Liver (tissue), 8 donors: ENCODE measurements at regions not wholly inside any gene's neighbourhood (a gene's known extent, or its start where the extent isn't known, plus 50 kb on each side); places are given as distances from the start of the nearest gene placed in this dataset.

Experiments
- DNase-seq: peaks from one replicate; pipeline ENCODE4 v3.0.0-alpha.2; 2017; ENCODE audit warnings: low spot score
- H3K27ac ChIP-seq, 2 donors: one replicate each; pipeline ENCODE4 v1.7.0; 2013; ENCODE audit warnings: inconsistent platforms in 2 of 2, low read length in 2 of 2, control low read depth in 1 of 2, low read depth in 1 of 2, mild to moderate bottlenecking in 1 of 2
- H3K27me3 ChIP-seq, 4 donors: one replicate each; pipeline versions ENCODE4 v1.6.1 to v1.7.0; 2013; ENCODE audit warnings: low read length in 3 of 4, inconsistent platforms in 1 of 4, mild to moderate bottlenecking in 1 of 4, moderate library complexity in 1 of 4; ENCODE audit not compliant: control insufficient read depth in 4 of 4, insufficient read depth in 4 of 4
- H3K36me3 ChIP-seq, 4 donors: one replicate each; pipeline versions ENCODE4 v1.6.1 to v1.7.0; 2013; ENCODE audit warnings: low read length in 3 of 4, mild to moderate bottlenecking in 3 of 4, low read depth in 1 of 4, moderate library complexity in 1 of 4; ENCODE audit not compliant: control insufficient read depth in 4 of 4, insufficient read depth in 3 of 4
- H3K4me1 ChIP-seq, 4 donors: one replicate each; pipeline versions ENCODE4 v1.6.1 to v1.7.0; 2013; ENCODE audit warnings: low read length in 3 of 4, mild to moderate bottlenecking in 3 of 4, moderate library complexity in 1 of 4; ENCODE audit not compliant: control insufficient read depth in 4 of 4, insufficient read depth in 4 of 4
- H3K4me3 ChIP-seq, 3 donors: one replicate each; pipeline versions ENCODE4 v1.6.1 to v1.7.0; 2013; ENCODE audit warnings: low read length in 3 of 3, control low read depth in 1 of 3, low read depth in 1 of 3, mild to moderate bottlenecking in 1 of 3
- H3K9ac ChIP-seq, 2 donors: one replicate each; pipeline ENCODE4 v1.7.0; 2013; ENCODE audit warnings: low read length in 2 of 2, mild to moderate bottlenecking in 2 of 2, moderate library complexity in 2 of 2, control low read depth in 1 of 2, low read depth in 1 of 2
- H3K9me3 ChIP-seq, 4 donors: one replicate each; pipeline versions ENCODE4 v1.6.1 to v1.7.0; 2013; ENCODE audit warnings: low read length in 3 of 4; ENCODE audit not compliant: control insufficient read depth in 4 of 4
- EGR1 ChIP-seq, 2 donors: IDR thresholded peaks; 2 replicates each; pipeline ENCODE4 v1.6.1; 2016 to 2018; ENCODE audit warnings: antibody characterized with exemption in 2 of 2, low read depth in 2 of 2
- FOXA1 ChIP-seq: IDR thresholded peaks from 2 replicates; pipeline ENCODE4 v1.6.1; 2016; ENCODE audit warnings: antibody characterized with exemption
- FOXA2 ChIP-seq: IDR thresholded peaks from 2 replicates; pipeline ENCODE4 v1.6.1; 2016; ENCODE audit warnings: antibody characterized with exemption
- HNF4A ChIP-seq, 2 donors: conservative IDR thresholded peaks; 2 replicates each; pipeline ENCODE4 v1.6.1; 2016; ENCODE audit warnings: antibody characterized with exemption in 2 of 2, mild to moderate bottlenecking in 2 of 2
- HNF4G ChIP-seq: IDR thresholded peaks from 2 replicates; pipeline ENCODE4 v1.6.1; 2016; ENCODE audit warnings: antibody characterized with exemption
- NR2F2 ChIP-seq: IDR thresholded peaks from 2 replicates; pipeline ENCODE4 v1.6.1; 2016; ENCODE audit warnings: antibody characterized with exemption
- RAD21 ChIP-seq, 2 donors: IDR thresholded peaks; 2 replicates each; pipeline ENCODE4 v1.6.1; 2016; ENCODE audit warnings: antibody characterized with exemption in 2 of 2, mild to moderate bottlenecking in 2 of 2
- RXRA ChIP-seq, 2 donors: IDR thresholded peaks; 2 replicates each; pipeline ENCODE4 v1.6.1; 2017 to 2018; ENCODE audit warnings: antibody characterized with exemption in 2 of 2, mild to moderate bottlenecking in 1 of 2
- TAF1 ChIP-seq: conservative IDR thresholded peaks from 2 replicates; pipeline ENCODE4 v1.6.1; 2016; ENCODE audit warnings: antibody characterized with exemption, mild to moderate bottlenecking
- YY1 ChIP-seq: IDR thresholded peaks from 2 replicates; pipeline ENCODE4 v1.6.1; 2016; ENCODE audit warnings: antibody characterized with exemption, mild to moderate bottlenecking
- WGBS: extraction: QIAGEN DNeasy Blood & Tissue Kit; methylation state at CpG from one replicate; pipeline ENCODE4 v1.1.7; 2013; 5-methylcytosine and 5-hydroxymethylcytosine counted together
- TF ChIP-seq, protein P1 (sequence below): IDR thresholded peaks from 2 replicates; pipeline ENCODE4 v1.6.1; 2016; ENCODE audit warnings: antibody characterized with exemption, mild to moderate bottlenecking
- TF ChIP-seq, protein P2 (sequence below): fragments of 150-350 bp; IDR thresholded peaks from 2 replicates; pipeline ENCODE4 v1.5.1; 2017; ENCODE audit warnings: improper control_type of control experiment, low read depth, low read length; ENCODE audit not compliant: missing input control
- TF ChIP-seq, protein P3 (sequence below): IDR thresholded peaks from 2 replicates; pipeline ENCODE4 v1.6.1; 2016; ENCODE audit warnings: antibody characterized with exemption
- TF ChIP-seq, protein P4 (sequence below): IDR thresholded peaks from 2 replicates; pipeline ENCODE4 v1.6.1; 2016; ENCODE audit warnings: antibody characterized with exemption
- TF ChIP-seq, protein P5 (sequence below): IDR thresholded peaks from 2 replicates; pipeline ENCODE4 v1.6.1; 2016; ENCODE audit warnings: antibody characterized with exemption
- donor health status: healthy.
- donor health status: healthy.
- donor health status: healthy.
- donor health status: healthy.
- donor health status: healthy.

DNA sequence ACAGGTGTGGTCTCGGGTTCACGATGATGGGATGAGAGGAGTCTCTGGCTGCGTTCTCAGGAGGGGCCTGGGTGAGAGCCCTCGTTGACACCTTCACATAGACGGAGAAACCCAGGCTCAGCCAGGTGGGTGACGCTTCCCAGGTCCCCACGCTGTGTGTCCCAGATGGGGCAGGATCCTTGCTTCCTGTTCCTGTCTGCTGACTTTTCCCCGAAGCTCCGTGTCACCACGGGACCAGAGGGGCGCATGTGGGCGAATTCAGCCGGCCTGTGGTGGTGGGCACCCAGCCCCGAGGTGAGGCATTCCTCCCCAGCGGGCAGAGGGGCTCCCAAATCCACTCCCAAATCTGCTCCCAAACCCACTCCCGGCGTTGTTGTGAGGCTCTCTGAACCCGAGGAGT, 732.8 kb downstream of the BRD1 start:
- no peak overlapping the region for H3K4me3 ChIP-seq
- no peak for DNase-seq

DNA sequence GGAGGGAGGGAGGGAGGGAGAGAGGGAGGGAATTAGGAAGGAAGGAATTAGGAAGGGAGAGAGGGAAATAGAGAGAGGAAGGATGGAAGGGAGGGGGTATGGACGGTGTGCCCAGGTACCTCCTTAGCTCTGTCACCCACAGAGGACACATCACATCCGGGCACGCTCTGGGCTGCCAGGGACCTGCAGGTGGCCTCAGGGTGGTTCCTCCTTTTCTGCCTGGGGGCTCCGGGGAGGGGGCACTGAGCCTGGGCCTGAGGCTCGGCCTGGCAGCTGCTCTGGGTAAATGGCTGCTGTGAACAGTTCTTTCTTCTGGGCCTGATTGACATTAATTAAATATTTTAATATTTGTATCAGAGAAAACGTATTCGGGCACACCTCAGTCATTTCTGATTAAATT, 733.5 kb downstream of the BRD1 start:
- WGBS: 81% methylated on average over 7 of the region's 7 CpGs
- Histone ChIP-seq H3K9ac (no peak overlapping the region), H3K9me3 (no peaks in the 10 kb centered on the region), H3K27ac (no peak overlapping the region), H3K27me3 (peaks cover 0 to 4% (median 0%) of the 10 kb centered on the region in 4 donors), H3K4me1 (no peaks in the 10 kb centered on the region), H3K36me3 (no peaks in the 10 kb centered on the region), H3K4me3 (no peak overlapping the region)
- no peak for DNase-seq
- TF ChIP-seq EGR1 (IDR thresholded peaks at IDR 0.05; ENCODE audit: low read depth in 2 of 2) (no peak), RAD21 (IDR thresholded peaks at IDR 0.05) (no peak), YY1 (no peak), NR2F2 (no peak), TAF1 (no peak), RXRA (IDR thresholded peaks at IDR 0.05) (no peak), FOXA2 (no peak), HNF4A (conservative IDR thresholded peaks at IDR 0.05) (no peak), FOXA1 (no peak)
- TF ChIP-seq, protein P1, sequence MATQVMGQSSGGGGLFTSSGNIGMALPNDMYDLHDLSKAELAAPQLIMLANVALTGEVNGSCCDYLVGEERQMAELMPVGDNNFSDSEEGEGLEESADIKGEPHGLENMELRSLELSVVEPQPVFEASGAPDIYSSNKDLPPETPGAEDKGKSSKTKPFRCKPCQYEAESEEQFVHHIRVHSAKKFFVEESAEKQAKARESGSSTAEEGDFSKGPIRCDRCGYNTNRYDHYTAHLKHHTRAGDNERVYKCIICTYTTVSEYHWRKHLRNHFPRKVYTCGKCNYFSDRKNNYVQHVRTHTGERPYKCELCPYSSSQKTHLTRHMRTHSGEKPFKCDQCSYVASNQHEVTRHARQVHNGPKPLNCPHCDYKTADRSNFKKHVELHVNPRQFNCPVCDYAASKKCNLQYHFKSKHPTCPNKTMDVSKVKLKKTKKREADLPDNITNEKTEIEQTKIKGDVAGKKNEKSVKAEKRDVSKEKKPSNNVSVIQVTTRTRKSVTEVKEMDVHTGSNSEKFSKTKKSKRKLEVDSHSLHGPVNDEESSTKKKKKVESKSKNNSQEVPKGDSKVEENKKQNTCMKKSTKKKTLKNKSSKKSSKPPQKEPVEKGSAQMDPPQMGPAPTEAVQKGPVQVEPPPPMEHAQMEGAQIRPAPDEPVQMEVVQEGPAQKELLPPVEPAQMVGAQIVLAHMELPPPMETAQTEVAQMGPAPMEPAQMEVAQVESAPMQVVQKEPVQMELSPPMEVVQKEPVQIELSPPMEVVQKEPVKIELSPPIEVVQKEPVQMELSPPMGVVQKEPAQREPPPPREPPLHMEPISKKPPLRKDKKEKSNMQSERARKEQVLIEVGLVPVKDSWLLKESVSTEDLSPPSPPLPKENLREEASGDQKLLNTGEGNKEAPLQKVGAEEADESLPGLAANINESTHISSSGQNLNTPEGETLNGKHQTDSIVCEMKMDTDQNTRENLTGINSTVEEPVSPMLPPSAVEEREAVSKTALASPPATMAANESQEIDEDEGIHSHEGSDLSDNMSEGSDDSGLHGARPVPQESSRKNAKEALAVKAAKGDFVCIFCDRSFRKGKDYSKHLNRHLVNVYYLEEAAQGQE: no peak
- TF ChIP-seq, protein P2, sequence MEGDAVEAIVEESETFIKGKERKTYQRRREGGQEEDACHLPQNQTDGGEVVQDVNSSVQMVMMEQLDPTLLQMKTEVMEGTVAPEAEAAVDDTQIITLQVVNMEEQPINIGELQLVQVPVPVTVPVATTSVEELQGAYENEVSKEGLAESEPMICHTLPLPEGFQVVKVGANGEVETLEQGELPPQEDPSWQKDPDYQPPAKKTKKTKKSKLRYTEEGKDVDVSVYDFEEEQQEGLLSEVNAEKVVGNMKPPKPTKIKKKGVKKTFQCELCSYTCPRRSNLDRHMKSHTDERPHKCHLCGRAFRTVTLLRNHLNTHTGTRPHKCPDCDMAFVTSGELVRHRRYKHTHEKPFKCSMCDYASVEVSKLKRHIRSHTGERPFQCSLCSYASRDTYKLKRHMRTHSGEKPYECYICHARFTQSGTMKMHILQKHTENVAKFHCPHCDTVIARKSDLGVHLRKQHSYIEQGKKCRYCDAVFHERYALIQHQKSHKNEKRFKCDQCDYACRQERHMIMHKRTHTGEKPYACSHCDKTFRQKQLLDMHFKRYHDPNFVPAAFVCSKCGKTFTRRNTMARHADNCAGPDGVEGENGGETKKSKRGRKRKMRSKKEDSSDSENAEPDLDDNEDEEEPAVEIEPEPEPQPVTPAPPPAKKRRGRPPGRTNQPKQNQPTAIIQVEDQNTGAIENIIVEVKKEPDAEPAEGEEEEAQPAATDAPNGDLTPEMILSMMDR: no peak
- TF ChIP-seq, protein P3, sequence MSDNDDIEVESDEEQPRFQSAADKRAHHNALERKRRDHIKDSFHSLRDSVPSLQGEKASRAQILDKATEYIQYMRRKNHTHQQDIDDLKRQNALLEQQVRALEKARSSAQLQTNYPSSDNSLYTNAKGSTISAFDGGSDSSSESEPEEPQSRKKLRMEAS: no peak
- TF ChIP-seq, protein P4, sequence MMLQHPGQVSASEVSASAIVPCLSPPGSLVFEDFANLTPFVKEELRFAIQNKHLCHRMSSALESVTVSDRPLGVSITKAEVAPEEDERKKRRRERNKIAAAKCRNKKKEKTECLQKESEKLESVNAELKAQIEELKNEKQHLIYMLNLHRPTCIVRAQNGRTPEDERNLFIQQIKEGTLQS: no peak
- TF ChIP-seq, protein P5, sequence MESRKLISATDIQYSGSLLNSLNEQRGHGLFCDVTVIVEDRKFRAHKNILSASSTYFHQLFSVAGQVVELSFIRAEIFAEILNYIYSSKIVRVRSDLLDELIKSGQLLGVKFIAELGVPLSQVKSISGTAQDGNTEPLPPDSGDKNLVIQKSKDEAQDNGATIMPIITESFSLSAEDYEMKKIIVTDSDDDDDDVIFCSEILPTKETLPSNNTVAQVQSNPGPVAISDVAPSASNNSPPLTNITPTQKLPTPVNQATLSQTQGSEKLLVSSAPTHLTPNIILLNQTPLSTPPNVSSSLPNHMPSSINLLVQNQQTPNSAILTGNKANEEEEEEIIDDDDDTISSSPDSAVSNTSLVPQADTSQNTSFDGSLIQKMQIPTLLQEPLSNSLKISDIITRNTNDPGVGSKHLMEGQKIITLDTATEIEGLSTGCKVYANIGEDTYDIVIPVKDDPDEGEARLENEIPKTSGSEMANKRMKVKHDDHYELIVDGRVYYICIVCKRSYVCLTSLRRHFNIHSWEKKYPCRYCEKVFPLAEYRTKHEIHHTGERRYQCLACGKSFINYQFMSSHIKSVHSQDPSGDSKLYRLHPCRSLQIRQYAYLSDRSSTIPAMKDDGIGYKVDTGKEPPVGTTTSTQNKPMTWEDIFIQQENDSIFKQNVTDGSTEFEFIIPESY: no peak

More for the DNA sequence above, 732.8 kb downstream of the BRD1 start:
- Histone ChIP-seq H3K36me3 (no peaks in the 10 kb centered on the region), H3K4me1 (no peaks in the 10 kb centered on the region), H3K27me3 (peaks cover 0 to under 1% (median 0%) of the 10 kb centered on the region in 4 donors), H3K9me3 (no peaks in the 10 kb centered on the region), H3K27ac (no peak overlapping the region), H3K9ac (no peak overlapping the region)
- TF ChIP-seq FOXA1 (no peak), HNF4G (no peak), FOXA2 (no peak), RAD21 (IDR thresholded peaks at IDR 0.05) (no peak)
- TF ChIP-seq, protein P5: no peak
- TF ChIP-seq, protein P4: no peak
- TF ChIP-seq, protein P2: no peak
- TF ChIP-seq, protein P3: no peak
- WGBS: 80% methylated on average over 18 of the region's 18 CpGs
